ENCODE measurements at regions not wholly inside any gene's neighbourhood (a gene's known extent, or its start where the extent isn't known, plus 50 kb on each side); places are given as distances from the start of the nearest gene placed in this dataset.

DNA sequence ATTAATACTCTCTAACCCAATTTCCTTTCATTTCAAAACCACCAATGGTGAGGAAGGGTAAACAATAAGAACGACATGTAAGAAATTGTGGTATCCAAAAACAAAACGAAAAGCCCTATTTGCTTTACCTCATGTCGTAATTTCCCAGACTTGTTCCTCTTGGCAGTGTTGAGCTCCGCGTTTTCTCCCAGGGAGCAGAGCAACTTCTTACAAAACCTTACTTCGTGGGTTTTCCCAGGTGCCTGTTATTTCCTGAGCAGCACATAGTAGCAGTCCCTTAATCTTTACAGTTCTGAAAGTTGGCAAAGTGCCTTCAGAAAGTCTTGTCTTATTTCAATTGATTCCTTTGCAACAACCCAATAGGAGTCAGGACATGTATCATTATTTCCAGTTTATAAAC lies 207.9 kb upstream of the MARCKS start:
- Histone ChIP-seq H3K4me3 (peak overlapping the region; percentile 4), H3K27ac (no peak overlapping the region), H3K4me1 (no peaks in the 10 kb centered on the region), H3K27me3 (ENCODE audit: low read depth) (no peaks in the 10 kb centered on the region), H3K9me3 (no peaks in the 10 kb centered on the region), H3K36me3 (no peaks in the 10 kb centered on the region)
- ATAC-seq (peak; percentile 65 to 93), DNase-seq (no peak)
- TF ChIP-seq, protein P1, sequence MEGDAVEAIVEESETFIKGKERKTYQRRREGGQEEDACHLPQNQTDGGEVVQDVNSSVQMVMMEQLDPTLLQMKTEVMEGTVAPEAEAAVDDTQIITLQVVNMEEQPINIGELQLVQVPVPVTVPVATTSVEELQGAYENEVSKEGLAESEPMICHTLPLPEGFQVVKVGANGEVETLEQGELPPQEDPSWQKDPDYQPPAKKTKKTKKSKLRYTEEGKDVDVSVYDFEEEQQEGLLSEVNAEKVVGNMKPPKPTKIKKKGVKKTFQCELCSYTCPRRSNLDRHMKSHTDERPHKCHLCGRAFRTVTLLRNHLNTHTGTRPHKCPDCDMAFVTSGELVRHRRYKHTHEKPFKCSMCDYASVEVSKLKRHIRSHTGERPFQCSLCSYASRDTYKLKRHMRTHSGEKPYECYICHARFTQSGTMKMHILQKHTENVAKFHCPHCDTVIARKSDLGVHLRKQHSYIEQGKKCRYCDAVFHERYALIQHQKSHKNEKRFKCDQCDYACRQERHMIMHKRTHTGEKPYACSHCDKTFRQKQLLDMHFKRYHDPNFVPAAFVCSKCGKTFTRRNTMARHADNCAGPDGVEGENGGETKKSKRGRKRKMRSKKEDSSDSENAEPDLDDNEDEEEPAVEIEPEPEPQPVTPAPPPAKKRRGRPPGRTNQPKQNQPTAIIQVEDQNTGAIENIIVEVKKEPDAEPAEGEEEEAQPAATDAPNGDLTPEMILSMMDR (IDR thresholded peaks at IDR 0.05) = no peak
- intact Hi-C loops (cut with DNase I) = no loop called here

- Histone ChIP-seq H3K4me1 (no peaks in the 10 kb centered on the region), H3K9me3 (no peaks in the 10 kb centered on the region), H3K27me3 (ENCODE audit: low read depth) (no peaks in the 10 kb centered on the region), H3K27ac (no peak overlapping the region), H3K4me3 (no peak overlapping the region), H3K36me3 (no peaks in the 10 kb centered on the region)
- ATAC-seq (peak in 1 of 2 donors; percentile 7), DNase-seq (no peak)
- TF ChIP-seq, protein P1 (IDR thresholded peaks at IDR 0.05) = no peak
- intact Hi-C loops (cut with DNase I) = no loop called here
Observed at GRCh38 chr6:113649880-113650609, 207.1 kb upstream of the MARCKS start.

DNA sequence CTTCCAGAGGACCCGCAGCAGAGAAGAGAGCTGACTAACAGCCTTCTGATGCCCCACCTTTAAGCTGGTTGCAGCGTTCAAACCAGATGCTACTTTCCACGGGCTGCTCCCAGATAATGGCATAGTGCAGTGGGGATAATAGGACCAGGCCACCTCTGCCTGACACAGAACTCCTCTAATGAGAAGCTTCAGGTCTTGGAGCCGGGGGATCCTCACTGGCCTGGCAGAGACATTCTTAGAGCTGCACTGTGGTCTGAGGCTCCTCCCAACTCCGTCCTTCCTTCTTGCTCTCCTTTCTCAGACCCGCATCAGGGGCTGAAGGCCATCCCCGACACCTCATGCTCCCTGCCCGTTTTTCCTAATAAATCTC lies 206.6 kb upstream of the MARCKS start:
- no peak for ATAC-seq
- TF ChIP-seq, protein P1 (IDR thresholded peaks at IDR 0.05) = no peak
- intact Hi-C loops (cut with DNase I) = no loop called here
- Histone ChIP-seq H3K9me3 (no peaks in the 10 kb centered on the region), H3K36me3 (no peaks in the 10 kb centered on the region), H3K27ac (no peak overlapping the region), H3K27me3 (ENCODE audit: low read depth) (no peaks in the 10 kb centered on the region), H3K4me1 (no peaks in the 10 kb centered on the region), H3K4me3 (no peak overlapping the region)
- DNase-seq = no peak

- Histone ChIP-seq H3K27me3 (ENCODE audit: low read depth) (no peaks in the 10 kb centered on the region), H3K4me3 (no peak overlapping the region), H3K27ac (no peak overlapping the region), H3K4me1 (no peaks in the 10 kb centered on the region), H3K9me3 (no peaks in the 10 kb centered on the region), H3K36me3 (no peaks in the 10 kb centered on the region)
- intact Hi-C loops (cut with DNase I) = no loop called here
- DNase-seq (no peak), ATAC-seq (no peak)
- TF ChIP-seq, protein P1 (IDR thresholded peaks at IDR 0.05) = no peak
Observed at GRCh38 chr6:113651120-113651519, 206.0 kb upstream of the MARCKS start.

GRCh38 chr6:113651920-113652319 lies 205.2 kb upstream of the MARCKS start:
- TF ChIP-seq, protein P1 (IDR thresholded peaks at IDR 0.05) = no peak
- Histone ChIP-seq H3K4me1 (no peaks in the 10 kb centered on the region), H3K4me3 (no peak overlapping the region), H3K27me3 (ENCODE audit: low read depth) (no peaks in the 10 kb centered on the region), H3K36me3 (no peaks in the 10 kb centered on the region), H3K9me3 (no peaks in the 10 kb centered on the region), H3K27ac (no peak overlapping the region)
- intact Hi-C loops (cut with DNase I) = no loop called here
- ATAC-seq (no peak), DNase-seq (no peak)
